HG03571 (cell line): ENCODE measurements at regions not wholly inside any gene's neighbourhood (a gene's known extent, or its start where the extent isn't known, plus 50 kb on each side); places are given as distances from the start of the nearest gene placed in this dataset.
"Not testable (repeated sequence)": the region's sequence is repeated elsewhere in the genome, so short reads cannot be mapped to it uniquely, and the experiment has no call there.

Source experiments
- ATAC-seq: cut with Tn5 transposase; IDR thresholded peaks from one replicate; pipeline ENCODE4 v1.9.1; 2021; ENCODE audit not compliant: unreplicated experiment

DNA sequence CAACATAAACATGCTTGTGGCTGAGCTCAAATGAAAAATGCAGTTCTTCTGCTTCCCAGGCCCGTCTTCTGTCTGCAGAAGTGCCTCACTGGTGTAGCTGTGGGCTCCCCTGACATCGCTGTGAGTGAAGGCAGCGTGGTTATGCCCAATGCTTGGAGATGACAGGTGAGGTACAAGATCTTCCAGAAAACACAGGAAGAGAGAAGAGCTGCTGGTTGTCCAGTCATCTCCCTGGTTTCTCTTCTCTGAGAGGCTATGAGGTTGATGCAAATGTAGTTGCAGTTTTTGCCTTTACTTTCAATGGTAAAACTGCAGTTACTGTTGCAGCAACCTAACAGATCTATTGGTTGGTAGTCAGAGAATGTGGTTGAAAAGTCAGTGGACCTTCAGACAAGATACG lies 223.6 kb downstream of the GATA3 start:
- no peak for ATAC-seq

DNA sequence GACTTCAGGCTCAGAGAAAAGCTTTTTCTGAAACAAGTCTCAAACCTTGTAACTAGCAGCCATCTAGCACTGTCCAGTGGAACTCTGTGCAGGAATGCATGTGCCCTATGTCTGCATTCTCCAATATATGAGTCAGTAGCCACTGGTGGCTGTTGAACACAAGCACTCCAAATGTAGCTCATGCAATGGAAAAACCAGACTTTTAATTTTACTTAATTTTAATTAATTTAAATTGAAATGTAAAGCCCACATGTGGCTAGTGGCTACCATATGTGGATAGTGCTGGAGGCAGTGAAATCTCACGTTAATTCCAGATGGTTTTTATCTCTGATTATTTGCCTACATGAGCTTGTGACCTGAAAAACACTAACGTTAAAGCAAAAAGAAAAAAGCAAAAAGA lies 225.1 kb downstream of the GATA3 start:
- no peak for ATAC-seq

DNA sequence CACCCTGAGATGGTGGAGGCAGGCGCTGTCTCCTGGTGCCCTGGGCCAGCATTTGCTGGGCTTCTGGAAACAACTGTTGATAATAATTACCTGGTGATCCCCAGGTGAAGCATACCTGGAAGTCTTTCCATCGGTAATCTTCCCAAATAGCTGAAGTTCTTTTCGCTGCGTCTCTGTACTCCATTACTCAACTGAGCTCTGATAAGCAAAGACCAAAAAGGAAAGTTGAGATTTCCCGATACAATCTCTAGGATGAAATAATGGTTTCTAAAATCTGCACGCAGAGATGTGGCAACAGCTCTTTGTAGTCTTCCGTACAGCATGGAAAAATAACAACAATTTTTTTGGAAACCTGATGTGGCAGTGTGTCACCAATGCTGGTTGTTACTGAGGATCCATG lies 226.5 kb downstream of the GATA3 start:
- no peak for ATAC-seq

GRCh38 chr10:8282340-8282739 lies 227.9 kb downstream of the GATA3 start:
- no peak for ATAC-seq

GRCh38 chr10:8283166-8283905 lies 228.8 kb downstream of the GATA3 start:
- ATAC-seq = no peak

- ATAC-seq = no peak
These were observed 229.5 kb downstream of the GATA3 start for GRCh38 chr10:8283986-8284385.

GRCh38 chr10:8285970-8286369 lies 231.5 kb downstream of the GATA3 start:
- ATAC-seq = not testable (repeated sequence)

DNA sequence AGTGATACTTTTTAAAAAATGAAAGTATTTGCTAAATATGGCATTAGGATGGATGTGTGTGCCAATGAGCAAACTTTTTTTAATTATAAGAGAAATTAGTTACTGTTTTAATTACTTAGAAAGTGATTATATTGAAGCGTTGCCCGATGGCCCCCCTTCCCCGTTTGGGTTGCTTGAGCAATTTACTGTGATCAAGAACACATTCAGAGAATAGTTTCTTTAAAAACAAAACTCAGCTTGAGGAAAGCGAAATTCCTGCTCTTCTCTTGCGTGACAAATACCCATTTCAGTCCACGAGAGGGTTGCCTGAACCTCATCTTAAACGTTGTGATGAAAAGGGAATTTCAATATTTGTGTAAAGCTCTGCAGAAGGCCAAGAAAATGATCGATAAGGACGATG lies 234.1 kb downstream of the GATA3 start:
- no peak for ATAC-seq

GRCh38 chr10:8289186-8289924 lies 234.9 kb downstream of the GATA3 start:
- ATAC-seq = no peak

- ATAC-seq = no peak
These were observed 240.3 kb downstream of the GATA3 start for GRCh38 chr10:8294779-8295178.

DNA sequence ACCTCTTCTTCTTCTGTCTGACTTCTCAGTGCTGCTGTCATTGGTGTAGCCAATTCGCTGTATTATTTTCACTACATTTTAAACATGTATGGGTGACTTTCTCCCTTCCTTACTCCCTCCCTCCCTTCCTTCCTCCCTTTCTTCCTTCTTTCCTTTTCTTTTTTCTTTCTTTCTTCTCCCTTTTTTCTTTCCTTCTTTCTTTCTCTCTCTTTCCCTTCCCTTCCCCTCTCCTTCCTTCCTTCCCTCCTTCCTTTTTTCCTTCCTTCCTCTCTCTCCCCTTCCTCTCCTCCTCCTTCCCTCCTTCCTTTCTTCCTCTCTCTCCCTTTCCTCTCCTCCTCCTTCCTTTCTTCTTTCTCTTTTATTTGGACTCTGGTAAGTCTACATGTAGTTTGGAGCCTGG lies 240.8 kb downstream of the GATA3 start:
- ATAC-seq = no peak

GRCh38 chr10:8296090-8296733 lies 241.7 kb downstream of the GATA3 start:
- ATAC-seq = no peak

DNA sequence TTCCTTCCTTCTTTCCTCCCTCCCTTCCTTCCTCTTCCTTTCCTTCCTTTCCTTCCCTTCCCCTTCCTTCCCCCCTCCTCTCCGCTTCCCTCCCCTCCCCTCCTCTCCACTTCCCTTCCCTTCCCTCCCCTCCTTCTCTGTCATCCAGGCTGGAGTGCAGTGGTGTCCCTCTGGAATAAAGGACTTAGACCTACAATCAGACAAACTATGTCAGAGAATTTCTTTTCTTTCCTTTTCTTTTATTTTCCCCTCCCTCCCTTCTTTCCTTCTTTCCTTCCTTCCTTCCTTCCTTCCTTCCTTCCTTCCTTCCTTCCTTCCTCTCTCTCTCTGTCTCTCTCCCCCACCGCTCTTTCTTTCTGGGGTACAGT lies 242.2 kb downstream of the GATA3 start:
- no peak for ATAC-seq

DNA sequence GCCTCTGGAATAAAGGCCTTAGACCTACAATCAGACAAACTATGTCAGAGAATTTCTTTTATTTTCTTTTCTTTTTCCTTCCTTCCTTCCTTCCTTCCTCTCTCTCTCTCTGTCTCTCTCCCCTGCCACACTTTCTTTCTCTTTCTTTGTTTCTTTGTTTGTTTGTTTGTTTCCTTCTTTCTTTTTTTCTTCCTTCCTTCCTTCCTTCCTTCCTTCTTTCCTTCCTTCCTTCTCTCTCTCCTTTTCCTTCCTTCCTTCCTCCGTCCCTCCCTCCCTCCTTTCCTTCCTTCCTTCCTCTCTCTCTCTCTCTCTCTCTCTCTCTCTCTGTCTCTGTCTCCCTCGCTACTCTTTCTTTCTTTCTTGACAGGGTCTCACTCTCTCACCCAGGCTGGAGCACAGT lies 242.6 kb downstream of the GATA3 start:
- no peak for ATAC-seq

- ATAC-seq = no peak
These were observed 243.5 kb downstream of the GATA3 start for GRCh38 chr10:8297959-8298358.

DNA sequence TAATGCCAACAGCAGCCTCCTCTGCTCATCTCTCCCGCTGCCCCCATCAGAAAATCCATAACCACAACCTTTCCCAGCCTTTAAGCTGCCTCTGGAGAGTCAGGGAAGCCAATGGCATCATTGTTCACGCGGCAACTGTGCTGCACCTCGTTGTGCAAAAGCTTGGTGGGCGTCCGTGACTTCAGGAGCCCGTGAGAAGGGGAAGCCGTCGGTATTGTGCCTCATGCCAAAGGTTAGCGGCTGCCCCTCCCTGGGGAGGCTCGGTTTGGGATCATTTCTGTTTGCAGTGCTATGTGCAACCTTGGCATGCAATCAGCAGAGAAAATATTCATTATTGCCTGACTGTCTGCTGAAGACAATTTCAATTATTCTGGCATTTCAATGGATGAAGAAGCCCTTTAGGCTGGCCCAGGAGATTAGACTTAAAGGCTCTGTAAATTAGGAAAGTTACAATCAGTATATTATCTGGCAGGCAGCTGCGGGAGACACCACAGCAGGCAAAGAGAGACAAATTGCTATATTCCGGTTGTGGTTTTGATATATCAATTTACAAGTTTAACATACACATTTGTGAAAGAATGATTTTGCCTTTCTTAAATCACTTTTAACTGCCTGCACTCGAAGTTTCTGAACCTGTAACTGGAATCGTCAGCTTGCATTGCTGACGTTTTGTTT lies 244.5 kb downstream of the GATA3 start:
- no peak for ATAC-seq

DNA sequence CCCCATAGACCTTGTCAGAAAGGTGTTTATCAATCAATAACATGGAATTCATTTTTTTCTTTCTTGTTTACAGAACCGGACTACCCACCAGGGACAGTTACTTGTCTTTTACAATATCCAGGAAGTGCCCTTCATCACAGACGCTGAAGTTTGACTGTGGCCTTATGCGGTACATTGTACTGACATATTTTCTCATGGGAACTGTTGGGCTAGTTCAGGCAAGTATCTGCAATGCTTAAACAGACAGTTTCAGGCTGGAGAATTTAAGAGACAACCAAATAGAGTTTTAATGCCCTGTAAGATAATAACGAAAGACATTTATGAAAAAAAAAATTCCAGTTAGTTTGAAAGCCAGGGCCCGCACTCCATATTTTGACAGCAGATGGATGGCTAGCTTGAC lies 246.4 kb downstream of the GATA3 start:
- ATAC-seq = no peak

DNA sequence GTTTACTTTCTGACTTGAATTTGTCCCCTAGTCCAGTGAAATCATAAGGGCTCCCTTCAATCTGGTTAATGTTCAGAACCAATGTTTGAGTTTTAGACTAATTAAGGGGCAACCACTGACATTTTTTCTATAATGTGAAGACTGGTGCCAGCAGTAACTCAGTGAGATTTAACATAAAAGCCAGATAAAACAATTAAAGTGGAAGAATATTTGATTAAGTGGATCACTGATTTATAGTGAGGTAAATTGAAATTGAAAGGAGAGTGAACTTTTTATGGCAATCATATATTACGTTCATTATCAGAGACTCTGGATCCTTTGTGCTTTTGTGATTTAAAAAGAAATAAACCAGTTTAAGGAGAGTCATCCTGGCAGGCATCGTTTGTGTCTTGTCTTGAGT lies 246.8 kb downstream of the GATA3 start:
- no peak for ATAC-seq

DNA sequence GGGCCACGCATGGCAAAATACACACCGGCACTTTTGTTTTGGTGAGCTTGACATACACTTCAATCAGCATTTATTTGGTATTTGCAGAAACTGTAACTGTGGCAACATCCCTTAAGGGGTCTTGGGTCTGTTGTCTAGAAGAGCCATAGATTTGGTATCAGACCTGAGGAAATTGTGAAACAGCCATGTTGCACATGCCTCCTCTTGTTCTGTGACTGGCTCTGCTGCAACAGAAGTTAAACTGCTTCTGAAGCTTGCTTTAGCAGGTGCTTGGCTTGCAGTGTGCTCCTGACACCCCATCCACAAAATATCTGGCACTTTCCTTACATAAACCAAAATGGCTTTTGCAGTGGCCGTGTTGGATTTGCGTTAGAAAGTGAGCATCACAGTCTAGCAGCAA lies 247.3 kb downstream of the GATA3 start:
- ATAC-seq = no peak

GRCh38 chr10:8302565-8302964 lies 248.1 kb downstream of the GATA3 start:
- ATAC-seq = no peak

DNA sequence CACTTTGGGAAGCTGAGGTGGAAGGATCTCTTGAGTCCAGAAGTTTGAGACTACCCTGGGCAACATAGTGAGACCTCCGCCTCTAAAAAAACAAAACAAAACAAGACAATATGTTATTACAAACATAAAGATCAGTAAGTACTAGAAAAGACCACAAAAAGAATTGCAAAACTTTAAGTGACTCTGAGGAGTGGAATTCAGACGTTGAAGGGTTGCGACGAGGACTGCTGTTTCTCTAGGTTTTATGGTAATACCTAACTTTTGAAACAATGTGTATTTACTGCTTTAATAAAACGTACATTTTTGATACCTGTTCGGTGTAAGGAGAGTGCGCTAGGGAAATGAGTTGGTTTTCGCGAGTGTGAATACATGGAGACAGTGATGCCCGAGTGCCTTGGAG lies 250.4 kb downstream of the GATA3 start:
- ATAC-seq = no peak
